GM10248 (cell line): ENCODE measurements at regions not wholly inside any gene's neighbourhood (a gene's known extent, or its start where the extent isn't known, plus 50 kb on each side); places are given as distances from the start of the nearest gene placed in this dataset.

Source experiments
- CTCF ChIA-PET: fragments of 300-600 bp; sonication (Branson Sonifier 250); formaldehyde crosslinking; extraction: SDS; loops from one replicate; lab custom pipeline; 2021; ENCODE audit warnings: antibody characterized with exemption; lab: Yijun Ruan, JAX
- POLR2A ChIA-PET: fragments of 350-650 bp; sonication (Branson Sonifier 250); formaldehyde crosslinking; extraction: SDS; loops from one replicate; lab custom pipeline; 2020; ENCODE audit warnings: antibody characterized with exemption; lab: Yijun Ruan, JAX
- DNase-seq: peaks from one replicate; pipeline ENCODE4 v3.0.0; 2012; ENCODE audit errors: extremely low spot score
- CTCF ChIP-seq: IDR thresholded peaks from 2 replicates; pipeline ENCODE4 v1.5.1; 2012; ENCODE audit warnings: mild to moderate bottlenecking, low read depth; ENCODE audit errors: extremely low read depth, missing control alignments, control extremely low read depth

- ChIA-PET CTCF (interaction anchor here (1.1 kb wide), 1 partner anchor 14 kb away, joined by 3 read pairs; no protein-coding TSS in a partner anchor), POLR2A (no interaction called here)
- no peak for DNase-seq
- TF ChIP-seq CTCF: no peak
Measured at GRCh38 chr18:53689886-53690285, 534.6 kb downstream of the MBD2 start.

DNA sequence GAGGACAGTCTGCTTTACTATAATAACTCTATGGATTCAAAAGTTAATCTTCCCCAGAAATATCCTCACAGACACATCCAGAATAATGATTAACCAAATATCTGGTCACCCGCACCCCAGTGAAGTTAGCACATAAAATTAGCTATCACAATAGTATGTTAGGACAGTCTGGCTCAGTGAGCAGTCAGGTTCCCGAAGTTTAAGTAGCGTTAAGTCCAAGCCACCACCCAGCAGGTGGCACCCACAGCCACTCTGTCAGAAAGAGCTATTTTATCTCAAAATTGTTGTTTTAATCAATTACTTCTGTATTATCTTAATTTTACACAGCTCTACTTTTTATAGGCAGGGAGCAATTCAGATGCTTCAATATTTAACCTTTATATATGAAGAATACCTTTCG is 537.5 kb downstream of the MBD2 start:
- DNase-seq: no peak
- POLR2A ChIA-PET: no interaction called here
- TF ChIP-seq CTCF: no peak
- CTCF ChIA-PET: no interaction called here

GRCh38 chr18:53682796-53683195 is 541.7 kb downstream of the MBD2 start:
- POLR2A ChIA-PET: interaction anchor here (0.6 kb wide), 1 partner anchor 594 kb away, joined by 3 read pairs; no protein-coding TSS in a partner anchor
- DNase-seq: no peak
- TF ChIP-seq CTCF: no peak
- CTCF ChIA-PET: no interaction called here

- ChIA-PET POLR2A (no interaction called here), CTCF (no interaction called here)
- TF ChIP-seq CTCF: no peak
- no peak for DNase-seq
Measured at GRCh38 chr18:53677480-53677879, 547.0 kb downstream of the MBD2 start.

- POLR2A ChIA-PET: no interaction called here
- no peak for TF ChIP-seq CTCF
- no peak for DNase-seq
- CTCF ChIA-PET: no interaction called here
Measured at GRCh38 chr18:53665701-53666100, 558.8 kb downstream of the MBD2 start.

- ChIA-PET CTCF (no interaction called here), POLR2A (no interaction called here)
- TF ChIP-seq CTCF: no peak
- DNase-seq: no peak
Measured at GRCh38 chr18:53664575-53664974, 559.9 kb downstream of the MBD2 start.

DNA sequence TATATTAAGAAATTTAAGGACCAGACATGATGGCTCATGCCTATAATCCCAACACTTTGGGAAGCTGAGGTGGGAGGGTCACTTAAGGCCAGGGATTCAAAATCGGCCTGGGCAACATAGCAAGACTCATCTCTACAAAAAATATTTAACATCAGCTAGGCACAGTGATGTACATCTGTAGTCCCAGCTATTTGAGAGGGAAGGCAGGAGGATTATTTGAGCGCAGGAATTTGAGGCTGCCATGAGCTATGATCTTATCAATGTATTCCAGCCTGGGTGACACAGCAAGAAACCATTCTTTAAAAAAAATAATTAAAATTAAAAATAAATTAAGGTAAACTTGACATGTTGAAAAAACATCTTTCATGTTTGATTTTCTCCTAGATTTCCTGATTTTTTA is 564.2 kb downstream of the MBD2 start:
- DNase-seq: no peak
- POLR2A ChIA-PET: no interaction called here
- TF ChIP-seq CTCF: no peak
- CTCF ChIA-PET: no interaction called here
